ENCODE measurements at regions not wholly inside any gene's neighbourhood (a gene's known extent, or its start where the extent isn't known, plus 50 kb on each side); places are given as distances from the start of the nearest gene placed in this dataset.

GRCh38 chr1:93801471-93801870 lies 77.5 kb downstream of the DNTTIP2 start:
- TF ChIP-seq, protein P1, sequence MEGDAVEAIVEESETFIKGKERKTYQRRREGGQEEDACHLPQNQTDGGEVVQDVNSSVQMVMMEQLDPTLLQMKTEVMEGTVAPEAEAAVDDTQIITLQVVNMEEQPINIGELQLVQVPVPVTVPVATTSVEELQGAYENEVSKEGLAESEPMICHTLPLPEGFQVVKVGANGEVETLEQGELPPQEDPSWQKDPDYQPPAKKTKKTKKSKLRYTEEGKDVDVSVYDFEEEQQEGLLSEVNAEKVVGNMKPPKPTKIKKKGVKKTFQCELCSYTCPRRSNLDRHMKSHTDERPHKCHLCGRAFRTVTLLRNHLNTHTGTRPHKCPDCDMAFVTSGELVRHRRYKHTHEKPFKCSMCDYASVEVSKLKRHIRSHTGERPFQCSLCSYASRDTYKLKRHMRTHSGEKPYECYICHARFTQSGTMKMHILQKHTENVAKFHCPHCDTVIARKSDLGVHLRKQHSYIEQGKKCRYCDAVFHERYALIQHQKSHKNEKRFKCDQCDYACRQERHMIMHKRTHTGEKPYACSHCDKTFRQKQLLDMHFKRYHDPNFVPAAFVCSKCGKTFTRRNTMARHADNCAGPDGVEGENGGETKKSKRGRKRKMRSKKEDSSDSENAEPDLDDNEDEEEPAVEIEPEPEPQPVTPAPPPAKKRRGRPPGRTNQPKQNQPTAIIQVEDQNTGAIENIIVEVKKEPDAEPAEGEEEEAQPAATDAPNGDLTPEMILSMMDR (IDR thresholded peaks at IDR 0.05; ENCODE audit: insufficient read depth, low read length), result no peak
- no peak for TF ChIP-seq POLR2AphosphoS5 (IDR thresholded peaks at IDR 0.05; ENCODE audit: low read depth)
